UCSD-AML1 (cell line): ENCODE measurements at regions not wholly inside any gene's neighbourhood (a gene's known extent, or its start where the extent isn't known, plus 50 kb on each side); places are given as distances from the start of the nearest gene placed in this dataset.
"Not testable (repeated sequence)": the region's sequence is repeated elsewhere in the genome, so short reads cannot be mapped to it uniquely, and the experiment has no call there.

ENCODE experiments used
- DNase-seq: peaks from one replicate; lab custom pipeline; 2025; ENCODE audit not compliant: unreplicated experiment; lab: John Stamatoyannopoulos, UW

- DNase-seq: no peak
These were observed 218.7 kb upstream of the GPC6 start for GRCh38 chr13:93007928-93008327.

- DNase-seq: no peak
These were observed 209.0 kb upstream of the GPC6 start for GRCh38 chr13:93017493-93018112.

- DNase-seq: no peak
These were observed 202.7 kb upstream of the GPC6 start for GRCh38 chr13:93023929-93024328.

GRCh38 chr13:93025984-93026383, 200.6 kb upstream of the GPC6 start:
- no peak for DNase-seq

GRCh38 chr13:93029536-93029935, 197.1 kb upstream of the GPC6 start:
- DNase-seq: no peak

- DNase-seq: no peak
These were observed 190.2 kb upstream of the GPC6 start for GRCh38 chr13:93036380-93036779.

- no peak for DNase-seq
These were observed 188.8 kb upstream of the GPC6 start for GRCh38 chr13:93037780-93038179.

- no peak for DNase-seq
These were observed 188.4 kb upstream of the GPC6 start for GRCh38 chr13:93038187-93038586.

- no peak for DNase-seq
These were observed 187.5 kb upstream of the GPC6 start for GRCh38 chr13:93039131-93039530.

GRCh38 chr13:93041566-93041965, 185.0 kb upstream of the GPC6 start:
- DNase-seq: not testable (repeated sequence)

GRCh38 chr13:93045836-93046235, 180.8 kb upstream of the GPC6 start:
- no peak for DNase-seq

GRCh38 chr13:93055233-93055632, 171.4 kb upstream of the GPC6 start:
- DNase-seq: no peak

- no peak for DNase-seq
These were observed 168.3 kb upstream of the GPC6 start for GRCh38 chr13:93058301-93058700.

GRCh38 chr13:93060144-93060543, 166.5 kb upstream of the GPC6 start:
- DNase-seq: no peak

GRCh38 chr13:93066187-93066586, 160.4 kb upstream of the GPC6 start:
- DNase-seq: no peak

GRCh38 chr13:93079294-93079693, 147.3 kb upstream of the GPC6 start:
- no peak for DNase-seq

- no peak for DNase-seq
These were observed 146.4 kb upstream of the GPC6 start for GRCh38 chr13:93080166-93080565.

GRCh38 chr13:93080587-93080986, 146.0 kb upstream of the GPC6 start:
- no peak for DNase-seq

GRCh38 chr13:93086329-93086728, 140.3 kb upstream of the GPC6 start:
- DNase-seq: no peak

- DNase-seq: no peak
These were observed 127.6 kb upstream of the GPC6 start for GRCh38 chr13:93098972-93099371.

- DNase-seq: no peak
These were observed 125.3 kb upstream of the GPC6 start for GRCh38 chr13:93101226-93101734.

GRCh38 chr13:93104270-93104669, 122.3 kb upstream of the GPC6 start:
- DNase-seq: no peak

- no peak for DNase-seq
These were observed 118.5 kb upstream of the GPC6 start for GRCh38 chr13:93108111-93108601.
